Panc1 (cell line): ENCODE measurements at regions not wholly inside any gene's neighbourhood (a gene's known extent, or its start where the extent isn't known, plus 50 kb on each side); places are given as distances from the start of the nearest gene placed in this dataset.

Experiments used
- ATAC-seq: fragments of 200-7000 bp; cut with Tn5 transposase; 2 replicates; pipeline ENCODE4 v1.9.1; 2020; ENCODE audit warnings: mild to moderate bottlenecking, moderate library complexity
- BruUV-seq: library from RNA; stranded (reverse); fragments of 400-500 nt; replicated peaks from 2 replicates; lab custom pipeline; 2021; lab: Mats Ljungman, UMichigan
- CTCF ChIA-PET: fragments of 300-600 bp; sonication (Branson Sonifier 250); formaldehyde crosslinking; loops from one replicate; lab custom pipeline; 2022; ENCODE audit warnings: antibody characterized with exemption; lab: Charles Lee
- POLR2A ChIA-PET: fragments of 300-600 bp; sonication (Branson Sonifier 250); formaldehyde crosslinking; loops from one replicate; lab custom pipeline; 2022; ENCODE audit warnings: antibody characterized with exemption; lab: Charles Lee
- DNase-seq: peaks from one replicate; pipeline ENCODE4 v3.0.0-alpha.2; 2010; ENCODE audit warnings: low read depth, low spot score
- H3K27ac ChIP-seq: 2 replicates; pipeline ENCODE4 v1.5.1; 2011; ENCODE audit warnings: mild to moderate bottlenecking, low read length, inconsistent platforms
- H3K27me3 ChIP-seq: fragments of 200-500 bp; sonication (Bioruptor generic); 2 replicates; pipeline ENCODE4 v1.6.0; 2014; ENCODE audit warnings: low read length, inconsistent platforms; ENCODE audit not compliant: control insufficient read depth, insufficient read depth
- H3K36me3 ChIP-seq: fragments of 200-500 bp; sonication (Bioruptor generic); 2 replicates; pipeline ENCODE4 v1.5.1; 2014; ENCODE audit warnings: inconsistent platforms, mild to moderate bottlenecking, low read length, moderate library complexity; ENCODE audit not compliant: control insufficient read depth, insufficient read depth
- H3K4me1 ChIP-seq: 2 replicates; pipeline ENCODE4 v1.5.1; 2011; ENCODE audit warnings: inconsistent platforms, mild to moderate bottlenecking, low read length, moderate library complexity; ENCODE audit not compliant: control insufficient read depth, insufficient read depth
- H3K4me3 ChIP-seq, 2 experiments: 2 replicates each; pipeline ENCODE4 v1.5.1; 2011 to 2012; ENCODE audit warnings: low read depth in 2 of 2, low read length in 2 of 2, mild to moderate bottlenecking in 2 of 2, inconsistent platforms in 1 of 2, moderate library complexity in 1 of 2
- H3K9me3 ChIP-seq: fragments of 200-500 bp; sonication (Bioruptor generic); 2 replicates; pipeline ENCODE4 v1.5.1; 2014; ENCODE audit warnings: low read depth, mild to moderate bottlenecking, inconsistent platforms, low read length, moderate library complexity; ENCODE audit not compliant: control insufficient read depth, insufficient read depth
- POLR2AphosphoS5 ChIP-seq: IDR thresholded peaks from 2 replicates; pipeline ENCODE4 v1.6.1; 2012; ENCODE audit warnings: mild to moderate bottlenecking, low read depth, low read length, moderate library complexity
- SIN3A ChIP-seq: IDR thresholded peaks from 2 replicates; pipeline ENCODE4 v1.6.1; 2012; ENCODE audit warnings: low read depth, mild to moderate bottlenecking, low read length, moderate library complexity, borderline replicate concordance; ENCODE audit not compliant: insufficient read depth
- TCF7L2 ChIP-seq: IDR thresholded peaks from 2 replicates; pipeline ENCODE4 v1.6.1; 2011; ENCODE audit warnings: mild to moderate bottlenecking, low read depth, low read length, inconsistent platforms
- in situ Hi-C: cut with HindIII; loops from 2 replicates; pipeline ENCODE4 v1.10.0; 2016; ENCODE audit warnings: low sequenced_read_pairs, low pct_unique_long_range_greater_than_20kb
- intact Hi-C: fragments of 100-400 bp; cut with micrococcal nuclease; formaldehyde crosslinking; loops from one replicate; pipeline ENCODE4 v1.10.0; 2022; ENCODE audit not compliant: unreplicated experiment
- TF ChIP-seq, protein P1 (sequence below): fragments of 450-650 bp; IDR thresholded peaks from 2 replicates; pipeline ENCODE4 v1.5.1; 2017; ENCODE audit warnings: mild to moderate bottlenecking
- TF ChIP-seq, protein P2 (sequence below), 2 experiments: IDR thresholded peaks; 2 replicates each; pipeline ENCODE4 v1.6.1; 2011 to 2012; ENCODE audit warnings: low read depth in 2 of 2, control low read depth in 1 of 2, low read length in 1 of 2, mild to moderate bottlenecking in 1 of 2, moderate library complexity in 1 of 2; ENCODE audit not compliant: insufficient read depth in 1 of 2

DNA sequence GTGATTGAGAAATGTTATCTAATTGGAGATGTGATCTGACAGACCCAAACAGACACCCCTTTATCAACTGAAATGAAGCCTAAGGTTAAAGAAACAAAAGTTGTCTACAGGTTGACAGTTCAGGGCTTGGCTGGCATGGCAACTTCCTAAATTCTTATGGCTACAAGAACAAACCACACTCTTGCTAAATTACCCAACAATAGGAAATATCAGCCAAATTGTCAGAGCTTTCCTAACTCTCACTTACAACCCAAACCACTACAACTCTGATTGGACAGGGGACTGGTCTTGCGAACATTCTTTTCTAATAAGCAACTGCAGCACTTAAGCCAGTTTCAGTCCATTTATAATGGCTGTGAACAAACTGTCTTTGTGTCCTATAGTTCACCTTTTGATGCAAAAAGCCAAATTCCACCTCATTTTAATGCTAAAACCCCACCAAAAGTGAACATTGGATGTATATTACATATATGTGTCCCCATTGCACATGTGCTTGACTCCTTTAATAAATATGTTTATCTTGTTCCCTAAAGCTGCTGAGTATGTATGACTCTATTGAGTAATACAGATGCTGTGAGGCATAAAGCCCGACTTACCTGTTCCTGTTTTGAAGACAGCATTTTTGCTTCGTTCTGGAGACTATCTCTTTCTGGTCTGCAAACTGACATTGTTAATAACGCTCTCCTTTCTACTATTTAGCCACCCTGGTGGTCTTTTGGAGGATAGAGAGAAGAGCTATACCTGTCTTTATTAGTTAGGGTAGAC lies 101.3 kb upstream of the HMCN1 start:
- TF ChIP-seq POLR2AphosphoS5 (no peak), TCF7L2 (no peak), SIN3A (no peak)
- TF ChIP-seq, protein P1, sequence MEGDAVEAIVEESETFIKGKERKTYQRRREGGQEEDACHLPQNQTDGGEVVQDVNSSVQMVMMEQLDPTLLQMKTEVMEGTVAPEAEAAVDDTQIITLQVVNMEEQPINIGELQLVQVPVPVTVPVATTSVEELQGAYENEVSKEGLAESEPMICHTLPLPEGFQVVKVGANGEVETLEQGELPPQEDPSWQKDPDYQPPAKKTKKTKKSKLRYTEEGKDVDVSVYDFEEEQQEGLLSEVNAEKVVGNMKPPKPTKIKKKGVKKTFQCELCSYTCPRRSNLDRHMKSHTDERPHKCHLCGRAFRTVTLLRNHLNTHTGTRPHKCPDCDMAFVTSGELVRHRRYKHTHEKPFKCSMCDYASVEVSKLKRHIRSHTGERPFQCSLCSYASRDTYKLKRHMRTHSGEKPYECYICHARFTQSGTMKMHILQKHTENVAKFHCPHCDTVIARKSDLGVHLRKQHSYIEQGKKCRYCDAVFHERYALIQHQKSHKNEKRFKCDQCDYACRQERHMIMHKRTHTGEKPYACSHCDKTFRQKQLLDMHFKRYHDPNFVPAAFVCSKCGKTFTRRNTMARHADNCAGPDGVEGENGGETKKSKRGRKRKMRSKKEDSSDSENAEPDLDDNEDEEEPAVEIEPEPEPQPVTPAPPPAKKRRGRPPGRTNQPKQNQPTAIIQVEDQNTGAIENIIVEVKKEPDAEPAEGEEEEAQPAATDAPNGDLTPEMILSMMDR: no peak
- TF ChIP-seq, protein P2, sequence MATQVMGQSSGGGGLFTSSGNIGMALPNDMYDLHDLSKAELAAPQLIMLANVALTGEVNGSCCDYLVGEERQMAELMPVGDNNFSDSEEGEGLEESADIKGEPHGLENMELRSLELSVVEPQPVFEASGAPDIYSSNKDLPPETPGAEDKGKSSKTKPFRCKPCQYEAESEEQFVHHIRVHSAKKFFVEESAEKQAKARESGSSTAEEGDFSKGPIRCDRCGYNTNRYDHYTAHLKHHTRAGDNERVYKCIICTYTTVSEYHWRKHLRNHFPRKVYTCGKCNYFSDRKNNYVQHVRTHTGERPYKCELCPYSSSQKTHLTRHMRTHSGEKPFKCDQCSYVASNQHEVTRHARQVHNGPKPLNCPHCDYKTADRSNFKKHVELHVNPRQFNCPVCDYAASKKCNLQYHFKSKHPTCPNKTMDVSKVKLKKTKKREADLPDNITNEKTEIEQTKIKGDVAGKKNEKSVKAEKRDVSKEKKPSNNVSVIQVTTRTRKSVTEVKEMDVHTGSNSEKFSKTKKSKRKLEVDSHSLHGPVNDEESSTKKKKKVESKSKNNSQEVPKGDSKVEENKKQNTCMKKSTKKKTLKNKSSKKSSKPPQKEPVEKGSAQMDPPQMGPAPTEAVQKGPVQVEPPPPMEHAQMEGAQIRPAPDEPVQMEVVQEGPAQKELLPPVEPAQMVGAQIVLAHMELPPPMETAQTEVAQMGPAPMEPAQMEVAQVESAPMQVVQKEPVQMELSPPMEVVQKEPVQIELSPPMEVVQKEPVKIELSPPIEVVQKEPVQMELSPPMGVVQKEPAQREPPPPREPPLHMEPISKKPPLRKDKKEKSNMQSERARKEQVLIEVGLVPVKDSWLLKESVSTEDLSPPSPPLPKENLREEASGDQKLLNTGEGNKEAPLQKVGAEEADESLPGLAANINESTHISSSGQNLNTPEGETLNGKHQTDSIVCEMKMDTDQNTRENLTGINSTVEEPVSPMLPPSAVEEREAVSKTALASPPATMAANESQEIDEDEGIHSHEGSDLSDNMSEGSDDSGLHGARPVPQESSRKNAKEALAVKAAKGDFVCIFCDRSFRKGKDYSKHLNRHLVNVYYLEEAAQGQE (IDR thresholded peaks at IDR 0.05; ENCODE audit: insufficient read depth in 1 of 2, low read depth in 2 of 2, low read length in 1 of 2): no peak
- ATAC-seq (no peak), DNase-seq (no peak)
- Histone ChIP-seq H3K4me3 (no peak overlapping the region), H3K9me3 (no peaks in the 10 kb centered on the region), H3K4me1 (peaks cover under 1% of the 10 kb centered on the region; the same call in 1 of the 2 replicates), H3K36me3 (no peaks in the 10 kb centered on the region), H3K27me3 (no peaks in the 10 kb centered on the region), H3K27ac (no peak overlapping the region)
- in situ Hi-C loops (no loop called here), intact Hi-C loops (no loop called here)
- no TSS peak for BruUV-seq
- ChIA-PET POLR2A (no interaction called here), CTCF (no interaction called here)

DNA sequence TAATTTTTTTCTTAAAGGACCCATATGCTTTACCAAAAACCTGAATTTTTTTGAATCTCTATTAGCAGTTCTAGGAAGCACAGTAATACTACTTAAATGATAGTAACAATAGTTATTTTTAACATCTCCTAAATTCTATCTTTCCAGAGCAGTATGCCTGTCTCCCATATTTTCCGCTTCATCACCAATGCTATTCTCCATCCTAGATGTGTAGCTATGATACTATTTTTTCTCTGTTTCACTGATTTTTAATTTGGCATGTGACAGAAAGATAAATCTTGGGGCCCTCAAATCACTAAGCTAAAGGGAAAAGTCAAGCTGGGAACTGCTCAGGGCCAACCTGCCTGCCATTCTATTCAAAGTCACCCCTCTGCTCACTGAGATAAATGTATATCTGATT lies 102.3 kb upstream of the HMCN1 start:
- Histone ChIP-seq H3K9me3 (no peaks in the 10 kb centered on the region), H3K27me3 (no peaks in the 10 kb centered on the region), H3K36me3 (no peaks in the 10 kb centered on the region), H3K4me3 (no peak overlapping the region), H3K4me1 (peaks cover 4% of the 10 kb centered on the region; the same call in 1 of the 2 replicates), H3K27ac (no peak overlapping the region)
- BruUV-seq: no TSS peak
- intact Hi-C loops: no loop called here
- ChIA-PET POLR2A (no interaction called here), CTCF (interaction anchor here (0.7 kb wide), 1 partner anchor 65 kb away, joined by 4 read pairs; no protein-coding TSS in a partner anchor)
- ATAC-seq (no peak), DNase-seq (no peak)
- TF ChIP-seq, protein P2 (IDR thresholded peaks at IDR 0.05; ENCODE audit: insufficient read depth in 1 of 2, low read depth in 2 of 2, low read length in 1 of 2): no peak
- no peak for TF ChIP-seq SIN3A
- TF ChIP-seq, protein P1: no peak
- no peak for TF ChIP-seq POLR2AphosphoS5
- in situ Hi-C loops: no loop called here
